ENCODE measurements at regions not wholly inside any gene's neighbourhood (a gene's known extent, or its start where the extent isn't known, plus 50 kb on each side); places are given as distances from the start of the nearest gene placed in this dataset.

DNA sequence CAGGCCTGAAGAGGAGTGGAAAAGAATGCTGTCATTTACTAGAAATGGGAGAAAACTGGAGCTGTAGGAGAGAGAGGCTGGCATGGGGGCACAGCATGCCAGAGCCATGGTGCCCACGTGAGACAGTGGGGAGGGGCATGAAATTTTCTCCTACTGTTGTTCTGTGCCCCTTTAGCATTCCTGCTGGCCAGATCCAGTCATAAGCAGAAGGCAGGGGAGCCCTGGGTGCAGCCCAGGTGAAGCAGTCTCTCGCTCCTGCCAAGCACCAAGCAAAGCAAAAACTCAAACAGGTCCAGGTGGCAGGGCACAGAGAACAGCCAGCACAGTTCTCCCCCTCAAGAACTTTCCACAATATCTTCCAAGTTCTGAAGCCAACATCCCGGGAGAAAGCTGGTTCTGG lies 383.2 kb downstream of the TCERG1L start:
- ChIA-PET POLR2A (no interaction called here), CTCF (no interaction called here)

DNA sequence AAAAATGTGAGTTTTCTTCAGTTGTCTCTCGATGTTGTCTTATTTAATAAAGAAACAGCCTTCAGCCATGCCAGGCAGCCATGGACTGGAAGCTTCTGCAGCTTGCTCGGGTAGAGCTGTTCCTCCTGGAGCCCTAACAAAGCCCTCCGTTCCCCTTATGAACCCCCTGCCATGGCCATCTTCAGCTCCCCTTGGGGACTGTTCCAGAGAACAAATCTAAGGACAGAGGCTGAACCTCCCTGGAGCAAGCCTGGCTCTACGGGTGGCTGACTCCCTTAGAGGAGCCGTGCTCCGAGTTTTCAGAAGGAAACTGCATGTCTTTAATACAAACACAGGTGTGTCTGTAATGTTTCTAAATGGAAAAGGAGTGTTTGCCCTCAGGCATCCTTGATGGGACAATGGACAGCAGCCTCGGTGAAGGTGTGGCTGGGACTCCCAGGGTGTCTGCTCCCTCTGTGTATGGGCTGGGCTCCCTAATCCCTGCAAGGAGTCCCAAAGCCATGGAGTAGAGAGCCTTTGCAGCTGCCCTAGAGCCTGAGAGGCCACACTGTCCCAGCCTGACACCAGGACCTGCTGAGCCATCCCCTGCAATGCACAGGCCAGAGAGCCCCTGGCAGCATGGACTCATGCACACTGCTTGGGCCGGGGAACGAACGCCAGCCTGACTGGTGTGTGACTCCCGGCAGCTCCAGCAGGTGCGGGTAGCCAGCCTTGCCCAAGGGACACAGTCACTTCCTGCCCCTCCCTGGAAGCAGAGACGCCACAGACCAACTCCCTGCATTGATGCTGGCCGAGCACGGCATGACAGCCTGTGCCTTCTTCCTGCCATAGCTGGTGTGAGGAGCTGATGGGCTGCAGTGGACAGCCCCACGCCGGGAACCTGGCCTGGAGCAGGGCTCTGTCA lies 381.8 kb downstream of the TCERG1L start:
- POLR2A ChIA-PET, result no interaction called here
- DNase-seq (ENCODE audit: low read depth, low spot score), result no peak
- CTCF ChIA-PET, result no interaction called here
- TF ChIP-seq, protein P1, sequence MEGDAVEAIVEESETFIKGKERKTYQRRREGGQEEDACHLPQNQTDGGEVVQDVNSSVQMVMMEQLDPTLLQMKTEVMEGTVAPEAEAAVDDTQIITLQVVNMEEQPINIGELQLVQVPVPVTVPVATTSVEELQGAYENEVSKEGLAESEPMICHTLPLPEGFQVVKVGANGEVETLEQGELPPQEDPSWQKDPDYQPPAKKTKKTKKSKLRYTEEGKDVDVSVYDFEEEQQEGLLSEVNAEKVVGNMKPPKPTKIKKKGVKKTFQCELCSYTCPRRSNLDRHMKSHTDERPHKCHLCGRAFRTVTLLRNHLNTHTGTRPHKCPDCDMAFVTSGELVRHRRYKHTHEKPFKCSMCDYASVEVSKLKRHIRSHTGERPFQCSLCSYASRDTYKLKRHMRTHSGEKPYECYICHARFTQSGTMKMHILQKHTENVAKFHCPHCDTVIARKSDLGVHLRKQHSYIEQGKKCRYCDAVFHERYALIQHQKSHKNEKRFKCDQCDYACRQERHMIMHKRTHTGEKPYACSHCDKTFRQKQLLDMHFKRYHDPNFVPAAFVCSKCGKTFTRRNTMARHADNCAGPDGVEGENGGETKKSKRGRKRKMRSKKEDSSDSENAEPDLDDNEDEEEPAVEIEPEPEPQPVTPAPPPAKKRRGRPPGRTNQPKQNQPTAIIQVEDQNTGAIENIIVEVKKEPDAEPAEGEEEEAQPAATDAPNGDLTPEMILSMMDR (IDR thresholded peaks at IDR 0.05; ENCODE audit: insufficient read depth, low read length, missing control alignments), result no peak
- H3K4me3 ChIP-seq (ENCODE audit: low read depth, low read length), result no peak overlapping the region

More for the DNA sequence above, 383.2 kb downstream of the TCERG1L start:
- no peak overlapping the region for H3K4me3 ChIP-seq (ENCODE audit: low read depth, low read length)
- TF ChIP-seq, protein P1 (IDR thresholded peaks at IDR 0.05; ENCODE audit: insufficient read depth, low read length, missing control alignments), result no peak
- DNase-seq (ENCODE audit: low read depth, low spot score), result no peak

DNA sequence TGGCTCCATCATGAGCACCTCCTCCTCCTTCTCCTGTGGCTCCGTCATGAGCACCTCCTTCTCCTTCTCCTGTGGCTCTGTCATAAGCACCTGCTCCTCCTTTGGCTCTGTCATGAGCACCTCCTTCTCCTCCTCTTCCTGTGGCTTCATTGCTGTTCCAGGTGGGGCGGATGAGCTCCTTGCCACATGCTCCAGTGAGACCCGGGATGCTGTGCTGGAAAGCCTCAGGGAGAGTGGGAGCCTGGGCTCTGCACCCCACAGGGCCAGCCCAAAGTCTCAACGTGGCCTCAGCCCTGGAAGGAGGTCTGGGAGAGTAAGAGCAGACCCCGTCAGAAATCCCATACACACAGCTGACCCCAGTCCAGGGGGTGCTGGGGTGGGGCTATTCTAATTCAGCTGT lies 380.7 kb downstream of the TCERG1L start:
- no peak overlapping the region for H3K4me3 ChIP-seq (ENCODE audit: low read depth, low read length)
- TF ChIP-seq, protein P1 (IDR thresholded peaks at IDR 0.05; ENCODE audit: insufficient read depth, low read length, missing control alignments), result no peak
- CTCF ChIA-PET, result no interaction called here
- DNase-seq (ENCODE audit: low read depth, low spot score), result no peak
- POLR2A ChIA-PET, result no interaction called here

GRCh38 chr10:130931256-130931655 lies 380.3 kb downstream of the TCERG1L start:
- H3K4me3 ChIP-seq (ENCODE audit: low read depth, low read length), result no peak overlapping the region
- TF ChIP-seq, protein P1 (IDR thresholded peaks at IDR 0.05; ENCODE audit: insufficient read depth, low read length, missing control alignments), result no peak
- CTCF ChIA-PET, result no interaction called here
- no peak for DNase-seq (ENCODE audit: low read depth, low spot score)
- POLR2A ChIA-PET, result no interaction called here

GRCh38 chr10:130932326-130933007 lies 379.1 kb downstream of the TCERG1L start:
- ChIA-PET POLR2A (no interaction called here), CTCF (no interaction called here)
- TF ChIP-seq, protein P1 (IDR thresholded peaks at IDR 0.05; ENCODE audit: insufficient read depth, low read length, missing control alignments), result no peak
- no peak overlapping the region for H3K4me3 ChIP-seq (ENCODE audit: low read depth, low read length)
- DNase-seq (ENCODE audit: low read depth, low spot score), result no peak

DNA sequence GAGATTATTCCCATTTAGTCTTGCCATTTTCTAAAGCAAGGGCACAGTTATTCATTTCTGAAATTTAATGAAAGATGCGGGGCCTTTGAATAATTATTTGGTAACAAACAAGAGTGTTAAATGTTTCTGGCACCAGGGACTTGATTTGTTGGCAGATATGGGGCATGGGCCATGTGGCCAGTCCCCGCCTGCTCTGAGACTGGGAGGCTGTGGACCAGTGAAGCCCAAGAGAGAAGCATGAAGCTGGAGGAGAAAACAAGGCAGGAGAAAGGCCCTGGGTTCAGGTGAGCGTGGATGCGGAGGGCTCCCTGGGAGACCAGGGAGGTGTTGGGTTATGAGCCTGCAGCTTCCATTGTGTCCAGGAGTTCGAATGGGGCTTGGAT lies 378.5 kb downstream of the TCERG1L start:
- ChIA-PET CTCF (no interaction called here), POLR2A (no interaction called here)
- H3K4me3 ChIP-seq (ENCODE audit: low read depth, low read length), result no peak overlapping the region
- DNase-seq (ENCODE audit: low read depth, low spot score), result no peak
- TF ChIP-seq, protein P1 (IDR thresholded peaks at IDR 0.05; ENCODE audit: insufficient read depth, low read length, missing control alignments), result no peak
